ENCODE measurements at regions not wholly inside any gene's neighbourhood (a gene's known extent, or its start where the extent isn't known, plus 50 kb on each side); places are given as distances from the start of the nearest gene placed in this dataset.

GRCh38 chr6:168206186-168206585, 113.4 kb downstream of the DACT2 start:
- no peaks in the 10 kb centered on the region for H3K27me3 ChIP-seq (ENCODE audit: insufficient read depth, low read length)
- POLR2A ChIA-PET = no interaction called here
- H3K79me2 ChIP-seq (ENCODE audit: insufficient read depth, low read length) = no peaks in the 10 kb centered on the region
- H3K36me3 ChIP-seq (ENCODE audit: control insufficient read depth in 1 of 2, insufficient read depth in 2 of 2, low read length in 2 of 2) = no peaks in the 10 kb centered on the region
- CTCF ChIA-PET = no interaction called here
- BruUV-seq (replicated peaks) = no TSS peak
- no peak overlapping the region for H3K4me3 ChIP-seq (replicated peaks in 1 of 2; ENCODE audit: low read depth in 1 of 2, low read length in 2 of 2)
- intact Hi-C loops (cut with micrococcal nuclease) = no loop called here
- no peak overlapping the region for H3K27ac ChIP-seq (ENCODE audit: low read depth, low read length)
- H3K9me3 ChIP-seq (ENCODE audit: control insufficient read depth in 1 of 2, insufficient read depth in 1 of 2, low read depth in 1 of 2, low read length in 2 of 2) = no peaks in the 10 kb centered on the region
- ATAC-seq (no peak), DNase-seq (ENCODE audit: low read depth, low spot score) (no peak)
- no peaks in the 10 kb centered on the region for H3K4me1 ChIP-seq (ENCODE audit: control insufficient read depth in 1 of 2, insufficient read depth in 2 of 2, low read length in 2 of 2)
- H3K9ac ChIP-seq (ENCODE audit: low read length) = no peak overlapping the region
- H3K9me2 ChIP-seq (ENCODE audit: insufficient read depth) = no peaks in the 10 kb centered on the region
- no peak overlapping the region for H3K4me2 ChIP-seq (ENCODE audit: low read length)
- H4K20me1 ChIP-seq (ENCODE audit: insufficient read depth) = no peaks in the 10 kb centered on the region
- TF ChIP-seq CBX3 (IDR thresholded peaks at IDR 0.05; ENCODE audit: low read depth) = no peak
- no peak for TF ChIP-seq EZH2 (IDR thresholded peaks at IDR 0.05)
- H2AFZ ChIP-seq (ENCODE audit: low read depth, low read length, poor library complexity, severe bottlenecking) = no peak overlapping the region
- RAD21 ChIA-PET (ENCODE audit: low non-redundant PET in 1 of 2, low total read pairs in 2 of 2, uncharacterized antibody in 2 of 2, unreplicated experiment in 2 of 2) = no interaction called here

GRCh38 chr6:168201799-168202198, 117.8 kb downstream of the DACT2 start:
- Histone ChIP-seq H4K20me1 (ENCODE audit: insufficient read depth) (no peaks in the 10 kb centered on the region), H3K9me2 (ENCODE audit: insufficient read depth) (no peaks in the 10 kb centered on the region), H3K79me2 (ENCODE audit: insufficient read depth, low read length) (no peaks in the 10 kb centered on the region), H3K4me1 (ENCODE audit: control insufficient read depth in 1 of 2, insufficient read depth in 2 of 2, low read length in 2 of 2) (no peaks in the 10 kb centered on the region), H3K9me3 (ENCODE audit: control insufficient read depth in 1 of 2, insufficient read depth in 1 of 2, low read depth in 1 of 2, low read length in 2 of 2) (no peaks in the 10 kb centered on the region), H3K27ac (ENCODE audit: low read depth, low read length) (no peak overlapping the region), H3K4me3 (replicated peaks in 1 of 2; ENCODE audit: low read depth in 1 of 2, low read length in 2 of 2) (no peak overlapping the region), H3K36me3 (ENCODE audit: control insufficient read depth in 1 of 2, insufficient read depth in 2 of 2, low read length in 2 of 2) (no peaks in the 10 kb centered on the region), H3K27me3 (ENCODE audit: insufficient read depth, low read length) (no peaks in the 10 kb centered on the region), H3K4me2 (ENCODE audit: low read length) (no peak overlapping the region), H2AFZ (ENCODE audit: low read depth, low read length, poor library complexity, severe bottlenecking) (no peak overlapping the region), H3K9ac (ENCODE audit: low read length) (no peak overlapping the region)
- RAD21 ChIA-PET (ENCODE audit: low non-redundant PET in 1 of 2, low total read pairs in 2 of 2, uncharacterized antibody in 2 of 2, unreplicated experiment in 2 of 2) = no interaction called here
- CTCF ChIA-PET = no interaction called here
- BruUV-seq (replicated peaks) = no TSS peak
- DNase-seq (ENCODE audit: low read depth, low spot score) (no peak), ATAC-seq (no peak)
- TF ChIP-seq CTCF (IDR thresholded peaks at IDR 0.05 in 2 of 3, conservative IDR thresholded peaks at IDR 0.05 in 1 of 3; ENCODE audit: borderline replicate concordance in 1 of 3, insufficient read depth in 1 of 3, low read depth in 2 of 3, low read length in 2 of 3) (no peak), EGR1 (IDR thresholded peaks at IDR 0.05; ENCODE audit: low read depth) (no peak), EZH2 (IDR thresholded peaks at IDR 0.05) (no peak), ZNF274 (IDR thresholded peaks at IDR 0.05; ENCODE audit: low read depth, low read length) (no peak), SIN3A (IDR thresholded peaks at IDR 0.05; ENCODE audit: low read depth) (no peak), ATF3 (IDR thresholded peaks at IDR 0.05) (no peak)
- intact Hi-C loops (cut with micrococcal nuclease) = loop anchor here (2.0 kb wide), 1 partner anchor 155 kb away; no protein-coding TSS in a partner anchor
- POLR2A ChIA-PET = no interaction called here
